Myocyte (in vitro differentiated cells): ENCODE measurements at regions not wholly inside any gene's neighbourhood (a gene's known extent, or its start where the extent isn't known, plus 50 kb on each side); places are given as distances from the start of the nearest gene placed in this dataset.
"Not testable (repeated sequence)": the region's sequence is repeated elsewhere in the genome, so short reads cannot be mapped to it uniquely, and the experiment has no call there.

Experiments
- DNase-seq: peaks from one replicate; pipeline ENCODE4 v3.0.0-alpha.2; 2012; ENCODE audit warnings: low read depth

GRCh38 chr15:66635006-66635405, 67.0 kb upstream of the SMAD6 start:
- no peak for DNase-seq

GRCh38 chr15:66635817-66636216, 66.2 kb upstream of the SMAD6 start:
- no peak for DNase-seq

- not testable (repeated sequence) for DNase-seq
Measured at GRCh38 chr15:66637044-66637443, 65.0 kb upstream of the SMAD6 start.

- DNase-seq = no peak
Measured at GRCh38 chr15:66638377-66638776, 63.7 kb upstream of the SMAD6 start.

GRCh38 chr15:66641485-66642315, 60.3 kb upstream of the SMAD6 start:
- DNase-seq = no peak

- no peak for DNase-seq
Measured at GRCh38 chr15:66642514-66642913, 59.5 kb upstream of the SMAD6 start.

- no peak for DNase-seq
Measured at GRCh38 chr15:66643033-66643432, 59.0 kb upstream of the SMAD6 start.

- DNase-seq = no peak
Measured at GRCh38 chr15:66644000-66644787, 57.8 kb upstream of the SMAD6 start.

- peak; percentile 50 for DNase-seq
Measured at GRCh38 chr15:66644869-66645268, 57.2 kb upstream of the SMAD6 start.

- peak; percentile 96 for DNase-seq
Measured at GRCh38 chr15:66646308-66646707, 55.7 kb upstream of the SMAD6 start.

- DNase-seq = no peak
Measured at GRCh38 chr15:66646799-66647198, 55.2 kb upstream of the SMAD6 start.

GRCh38 chr15:66647358-66647757, 54.7 kb upstream of the SMAD6 start:
- no peak for DNase-seq

GRCh38 chr15:66648588-66648987, 53.4 kb upstream of the SMAD6 start:
- DNase-seq = no peak

- DNase-seq = peak; percentile 16
Measured at GRCh38 chr15:66649235-66649984, 52.6 kb upstream of the SMAD6 start.

GRCh38 chr15:66650433-66650832, 51.6 kb upstream of the SMAD6 start:
- DNase-seq = peak; percentile 46

GRCh38 chr15:66651198-66651597, 50.8 kb upstream of the SMAD6 start:
- DNase-seq = no peak

- no peak for DNase-seq
Measured at GRCh38 chr15:66651913-66652642, 50.0 kb upstream of the SMAD6 start.
